Cardiac muscle cell (in vitro differentiated cells and primary cell): ENCODE measurements at regions not wholly inside any gene's neighbourhood (a gene's known extent, or its start where the extent isn't known, plus 50 kb on each side); places are given as distances from the start of the nearest gene placed in this dataset.

ENCODE experiments used
- DNase-seq, 2 donors: peaks; one replicate each; pipeline versions ENCODE4 v3.0.0 to v3.0.0-alpha.2; 2010 to 2017; ENCODE audit warnings: low read depth in 1 of 2, low spot score in 1 of 2
- H3K27ac ChIP-seq: fragments of 200-600 bp; sonication (generic); 2 replicates; pipeline ENCODE4 v1.5.1; 2016
- H3K27me3 ChIP-seq: fragments of 200-600 bp; sonication (generic); 2 replicates; pipeline ENCODE4 v1.6.0; 2016; ENCODE audit warnings: control low read depth
- H3K36me3 ChIP-seq: fragments of 200-600 bp; sonication (generic); 2 replicates; pipeline ENCODE4 v1.5.1; 2016; ENCODE audit warnings: control low read depth
- H3K4me1 ChIP-seq: fragments of 200-600 bp; sonication (generic); 2 replicates; pipeline ENCODE4 v1.8.1; 2017; ENCODE audit warnings: low read depth, mild to moderate bottlenecking, mixed run types
- H3K4me3 ChIP-seq: fragments of 200-600 bp; sonication (generic); 2 replicates; pipeline ENCODE4 v1.5.1; 2016; ENCODE audit warnings: mild to moderate bottlenecking
- H3K9me3 ChIP-seq: fragments of 200-600 bp; sonication (generic); 2 replicates; pipeline ENCODE4 v1.5.1; 2017; ENCODE audit warnings: low read depth, mild to moderate bottlenecking, control low read depth
- TF ChIP-seq, protein P1 (sequence below): IDR thresholded peaks from 2 replicates; pipeline ENCODE4 v1.5.1; 2012; ENCODE audit warnings: low read depth, mild to moderate bottlenecking, low read length

DNA sequence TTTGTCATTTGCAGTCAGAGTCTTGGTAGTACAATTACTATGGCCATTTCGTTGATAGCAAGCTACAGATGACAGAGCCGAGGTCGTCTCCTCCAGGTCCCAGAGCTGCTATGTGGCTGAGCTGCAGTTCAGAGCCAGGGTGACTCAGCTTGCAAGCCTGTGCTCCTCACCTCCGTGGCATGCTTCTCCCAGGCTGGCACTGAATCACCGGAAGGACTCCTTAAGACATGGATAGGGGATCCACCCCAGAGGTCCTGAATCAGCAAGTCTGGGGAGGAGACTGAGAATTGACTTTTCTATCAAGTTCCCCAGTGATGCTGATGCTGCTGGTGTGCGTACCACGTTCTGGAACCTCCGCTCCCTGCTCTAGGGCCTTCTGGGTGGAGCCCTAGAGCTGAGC lies 291.2 kb downstream of the CDH26 start:
- no peak overlapping the region for H3K4me3 ChIP-seq
- peak in 1 of 2 donors; percentile 23 for DNase-seq
- TF ChIP-seq, protein P1, sequence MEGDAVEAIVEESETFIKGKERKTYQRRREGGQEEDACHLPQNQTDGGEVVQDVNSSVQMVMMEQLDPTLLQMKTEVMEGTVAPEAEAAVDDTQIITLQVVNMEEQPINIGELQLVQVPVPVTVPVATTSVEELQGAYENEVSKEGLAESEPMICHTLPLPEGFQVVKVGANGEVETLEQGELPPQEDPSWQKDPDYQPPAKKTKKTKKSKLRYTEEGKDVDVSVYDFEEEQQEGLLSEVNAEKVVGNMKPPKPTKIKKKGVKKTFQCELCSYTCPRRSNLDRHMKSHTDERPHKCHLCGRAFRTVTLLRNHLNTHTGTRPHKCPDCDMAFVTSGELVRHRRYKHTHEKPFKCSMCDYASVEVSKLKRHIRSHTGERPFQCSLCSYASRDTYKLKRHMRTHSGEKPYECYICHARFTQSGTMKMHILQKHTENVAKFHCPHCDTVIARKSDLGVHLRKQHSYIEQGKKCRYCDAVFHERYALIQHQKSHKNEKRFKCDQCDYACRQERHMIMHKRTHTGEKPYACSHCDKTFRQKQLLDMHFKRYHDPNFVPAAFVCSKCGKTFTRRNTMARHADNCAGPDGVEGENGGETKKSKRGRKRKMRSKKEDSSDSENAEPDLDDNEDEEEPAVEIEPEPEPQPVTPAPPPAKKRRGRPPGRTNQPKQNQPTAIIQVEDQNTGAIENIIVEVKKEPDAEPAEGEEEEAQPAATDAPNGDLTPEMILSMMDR, result no peak

DNA sequence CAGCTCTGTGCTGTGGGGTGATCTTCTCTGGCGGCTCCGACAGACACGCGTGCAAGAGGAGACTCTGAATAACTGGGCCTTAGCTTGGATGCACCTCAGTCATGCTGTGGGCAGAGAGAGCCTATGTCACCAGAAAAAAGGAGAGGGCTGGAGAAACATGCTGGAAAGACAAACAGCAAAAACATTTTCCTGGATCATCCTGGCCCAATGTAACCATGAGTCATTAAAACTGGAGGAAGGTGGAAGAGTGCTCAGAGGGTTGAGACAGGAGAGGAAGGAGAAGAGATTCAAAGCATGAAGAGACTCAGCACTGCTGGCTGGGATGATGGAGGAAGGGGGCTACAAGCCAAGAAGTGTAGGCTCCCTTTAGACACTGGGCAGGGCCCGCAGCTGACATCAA lies 292.0 kb downstream of the CDH26 start:
- Histone ChIP-seq H3K27me3 (no peaks in the 10 kb centered on the region), H3K4me1 (no peaks in the 10 kb centered on the region), H3K9me3 (no peaks in the 10 kb centered on the region), H3K27ac (no peak overlapping the region), H3K4me3 (no peak overlapping the region), H3K36me3 (no peaks in the 10 kb centered on the region)
- no peak for DNase-seq
- TF ChIP-seq, protein P1, result no peak

More for the DNA sequence above, 291.2 kb downstream of the CDH26 start:
- H3K4me1 ChIP-seq, result no peaks in the 10 kb centered on the region
- H3K9me3 ChIP-seq, result no peaks in the 10 kb centered on the region
- no peaks in the 10 kb centered on the region for H3K36me3 ChIP-seq
- H3K27ac ChIP-seq, result no peak overlapping the region
- no peaks in the 10 kb centered on the region for H3K27me3 ChIP-seq

DNA sequence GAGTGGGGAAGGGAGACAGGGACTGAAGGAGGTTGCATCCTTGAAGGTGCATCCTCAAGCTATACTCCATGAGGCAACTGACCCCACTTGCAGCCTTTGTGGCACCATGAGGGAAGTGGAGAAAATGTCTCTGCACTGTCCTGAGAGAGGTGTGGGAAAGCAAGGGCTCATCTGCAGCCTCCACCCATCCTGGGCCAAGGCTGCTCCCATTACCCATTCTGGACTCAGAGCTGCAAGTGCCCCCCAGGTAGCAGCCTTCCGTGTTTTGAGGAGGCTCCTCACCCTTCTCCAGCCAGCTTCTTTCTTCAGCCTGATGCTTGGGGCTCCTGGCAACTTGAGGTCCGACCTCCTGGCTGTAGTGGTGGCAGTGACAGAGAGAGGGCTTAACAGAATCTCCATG lies 294.6 kb downstream of the CDH26 start:
- TF ChIP-seq, protein P1, result no peak
- Histone ChIP-seq H3K4me3 (no peak overlapping the region), H3K9me3 (no peaks in the 10 kb centered on the region), H3K4me1 (no peaks in the 10 kb centered on the region), H3K27me3 (no peaks in the 10 kb centered on the region), H3K27ac (no peak overlapping the region), H3K36me3 (no peaks in the 10 kb centered on the region)
- DNase-seq, result no peak

DNA sequence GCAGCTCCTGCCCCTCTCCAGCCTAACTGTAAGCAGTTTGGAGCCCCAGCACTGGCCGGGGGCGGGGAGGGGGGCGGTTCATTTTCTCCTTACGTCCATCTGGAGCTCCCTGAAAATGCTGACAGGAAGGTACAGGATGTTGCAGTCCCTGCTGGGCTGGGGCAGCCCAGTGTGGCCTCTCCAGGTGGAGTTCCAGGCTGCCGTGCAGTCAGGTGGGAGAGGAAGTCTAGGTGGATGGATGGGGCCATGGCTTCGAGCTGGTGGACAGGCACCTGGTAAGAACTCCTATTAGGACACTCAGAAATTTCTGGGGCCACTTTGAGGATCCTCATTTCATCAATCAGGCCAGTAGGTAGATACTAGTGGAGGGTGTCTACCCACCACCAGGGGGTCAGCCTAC lies 295.2 kb downstream of the CDH26 start:
- H3K27me3 ChIP-seq, result no peaks in the 10 kb centered on the region
- TF ChIP-seq, protein P1, result no peak
- no peaks in the 10 kb centered on the region for H3K4me1 ChIP-seq
- H3K36me3 ChIP-seq, result no peaks in the 10 kb centered on the region
- H3K4me3 ChIP-seq, result no peak overlapping the region
- no peaks in the 10 kb centered on the region for H3K9me3 ChIP-seq
- DNase-seq, result no peak
- no peak overlapping the region for H3K27ac ChIP-seq

DNA sequence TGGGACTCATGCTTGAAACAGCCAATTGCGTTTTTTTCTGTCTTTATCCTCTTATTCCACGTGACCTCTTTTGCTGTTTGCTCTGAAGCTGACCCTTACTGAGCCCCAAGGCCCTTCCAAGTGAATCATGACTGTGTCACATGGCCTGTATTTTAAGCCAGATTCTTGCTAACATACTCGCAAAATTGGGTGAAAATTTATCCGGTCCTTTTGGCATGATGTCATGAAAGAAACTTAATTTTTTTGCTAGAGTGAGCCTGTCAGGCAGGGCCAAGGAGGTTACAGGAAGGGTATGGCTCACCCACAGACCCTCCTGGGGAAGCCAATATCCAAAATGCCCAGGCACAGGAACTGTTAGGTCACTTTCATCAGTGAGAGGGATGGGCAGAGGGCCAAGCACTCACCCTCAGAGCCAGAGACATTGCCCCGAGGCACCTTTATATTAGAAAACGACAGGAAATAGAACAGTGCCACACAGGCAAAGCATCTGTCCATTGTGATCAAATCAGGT lies 296.7 kb downstream of the CDH26 start:
- no peak overlapping the region for H3K4me3 ChIP-seq
- H3K27ac ChIP-seq, result no peak overlapping the region
- H3K9me3 ChIP-seq, result no peaks in the 10 kb centered on the region
- TF ChIP-seq, protein P1, result no peak
- no peaks in the 10 kb centered on the region for H3K27me3 ChIP-seq
- no peaks in the 10 kb centered on the region for H3K4me1 ChIP-seq
- DNase-seq, result peak in 1 of 2 donors; percentile 2
- no peaks in the 10 kb centered on the region for H3K36me3 ChIP-seq

DNA sequence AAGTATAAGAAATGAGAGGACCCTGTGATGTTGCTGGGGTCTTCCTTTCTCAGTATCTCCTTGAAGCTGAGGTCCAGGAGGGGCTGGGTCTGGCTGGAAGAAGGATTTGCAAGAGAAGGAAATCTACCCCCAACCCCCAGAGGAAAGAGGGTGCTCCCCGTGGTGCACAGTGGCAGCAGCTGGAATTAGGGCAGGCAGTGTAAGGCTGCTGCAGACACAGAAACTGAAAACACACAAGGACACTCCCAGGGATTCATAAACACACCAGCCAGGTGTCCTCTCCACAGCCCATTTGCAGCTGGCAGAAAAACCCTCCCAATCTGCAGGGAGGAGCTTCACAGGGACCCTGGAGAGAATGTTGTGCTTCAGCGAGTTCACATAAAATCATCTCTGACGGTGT lies 297.2 kb downstream of the CDH26 start:
- no peak overlapping the region for H3K4me3 ChIP-seq
- TF ChIP-seq, protein P1, result no peak
- no peak overlapping the region for H3K27ac ChIP-seq
- no peak for DNase-seq
- H3K4me1 ChIP-seq, result no peaks in the 10 kb centered on the region
- no peaks in the 10 kb centered on the region for H3K27me3 ChIP-seq
- H3K9me3 ChIP-seq, result no peaks in the 10 kb centered on the region
- H3K36me3 ChIP-seq, result no peaks in the 10 kb centered on the region
